Right atrium auricular region (tissue), 2 donors: ENCODE measurements at regions not wholly inside any gene's neighbourhood (a gene's known extent, or its start where the extent isn't known, plus 50 kb on each side); places are given as distances from the start of the nearest gene placed in this dataset.

Experiments used
- DNase-seq: peaks from one replicate; pipeline ENCODE4 v3.0.0-alpha.2; 2019; ENCODE audit warnings: low spot score
- H3K27ac ChIP-seq, 2 donors: fragments of 200-600 bp; sonication (generic); 1 replicate in 1 of 2; 2 replicates in 1 of 2; pipeline ENCODE4 v1.5.1; 2016 to 2019
- H3K27me3 ChIP-seq, 2 donors: fragments of 200-600 bp; sonication (generic); one replicate each; pipeline versions ENCODE4 v1.5.1 to v1.6.0; 2017 to 2019
- H3K36me3 ChIP-seq: fragments of 200-600 bp; sonication (generic); one replicate; pipeline ENCODE4 v1.5.1; 2016
- H3K4me1 ChIP-seq, 2 donors: fragments of 200-600 bp; sonication (generic); one replicate each; pipeline versions ENCODE4 v1.5.1 to v1.6.0; 2017 to 2019
- H3K4me3 ChIP-seq, 2 donors: fragments of 200-600 bp; sonication (generic); 1 replicate in 1 of 2; 2 replicates in 1 of 2; pipeline ENCODE4 v1.5.1; 2017 to 2019; ENCODE audit warnings: mild to moderate bottlenecking in 1 of 2, moderate library complexity in 1 of 2
- H3K9me3 ChIP-seq, 2 donors: fragments of 200-600 bp; sonication (generic); one replicate each; pipeline ENCODE4 v1.5.1; 2019
- CTCF ChIP-seq, 2 donors: fragments of 200-600 bp; sonication (generic); IDR thresholded peaks; one replicate each; pipeline ENCODE4 v1.5.1; 2019; ENCODE audit warnings: antibody characterized with exemption in 2 of 2

DNA sequence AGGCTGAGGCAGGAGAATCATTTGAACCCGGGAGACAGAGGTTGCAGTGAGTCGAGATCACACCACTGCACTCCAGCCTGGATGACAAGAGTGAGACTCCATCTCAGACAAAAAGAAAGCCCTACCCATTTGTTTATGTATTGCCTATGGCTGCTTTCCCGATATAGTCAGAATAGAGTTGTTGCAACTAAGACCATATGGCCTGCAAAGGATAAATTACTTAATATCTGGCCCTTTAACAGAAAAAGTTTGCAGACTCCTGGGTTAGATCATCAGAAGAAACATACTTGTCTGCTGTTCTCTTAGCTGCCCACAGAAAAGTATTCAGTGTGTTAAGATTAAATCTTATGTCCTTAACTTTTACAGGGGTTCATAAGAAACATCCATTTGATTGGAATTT lies 122.4 kb upstream of the VASH1 start:
- Histone ChIP-seq H3K36me3 (no peaks in the 10 kb centered on the region), H3K4me1 (no peaks in the 10 kb centered on the region), H3K9me3 (no peaks in the 10 kb centered on the region), H3K4me3 (no peak overlapping the region), H3K27me3 (no peaks in the 10 kb centered on the region), H3K27ac (no peak overlapping the region)
- DNase-seq, result no peak
- TF ChIP-seq CTCF (IDR thresholded peaks at IDR 0.05), result no peak

GRCh38 chr14:76639606-76640229 lies 121.5 kb upstream of the VASH1 start:
- Histone ChIP-seq H3K4me3 (no peak overlapping the region), H3K27ac (no peak overlapping the region), H3K27me3 (no peaks in the 10 kb centered on the region), H3K9me3 (no peaks in the 10 kb centered on the region), H3K36me3 (no peaks in the 10 kb centered on the region), H3K4me1 (no peaks in the 10 kb centered on the region)
- no peak for TF ChIP-seq CTCF (IDR thresholded peaks at IDR 0.05)
- DNase-seq, result no peak

DNA sequence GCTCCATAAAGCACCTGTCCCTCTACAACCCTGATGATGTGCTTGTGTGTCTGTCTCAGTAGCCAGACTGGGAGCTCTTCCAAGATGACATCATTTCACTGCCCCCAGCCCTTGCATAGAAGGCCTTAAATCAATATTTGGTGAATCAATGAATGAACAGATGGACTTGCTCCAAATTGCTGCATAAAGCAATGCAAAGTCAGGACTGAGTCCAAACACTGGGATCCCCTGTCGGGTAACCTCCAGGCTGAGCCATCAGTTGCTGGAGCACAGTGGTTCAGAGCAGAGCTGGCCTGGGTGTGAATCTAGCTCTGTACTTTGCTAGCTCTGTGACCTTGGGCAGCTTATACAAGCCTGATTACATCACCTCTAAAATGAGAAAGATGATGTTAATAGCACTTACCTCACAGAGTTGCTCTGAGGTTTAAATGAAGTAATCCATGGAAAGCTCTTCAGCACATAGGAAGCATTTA lies 120.3 kb upstream of the VASH1 start:
- H3K36me3 ChIP-seq, result no peaks in the 10 kb centered on the region
- TF ChIP-seq CTCF (IDR thresholded peaks at IDR 0.05), result no peak
- no peak for DNase-seq

GRCh38 chr14:76641541-76641940 lies 119.7 kb upstream of the VASH1 start:
- Histone ChIP-seq H3K27ac (no peak overlapping the region), H3K4me3 (no peak overlapping the region), H3K36me3 (no peaks in the 10 kb centered on the region), H3K27me3 (no peaks in the 10 kb centered on the region), H3K9me3 (no peaks in the 10 kb centered on the region), H3K4me1 (no peaks in the 10 kb centered on the region)
- no peak for DNase-seq
- no peak for TF ChIP-seq CTCF (IDR thresholded peaks at IDR 0.05)

More for the DNA sequence above, 120.3 kb upstream of the VASH1 start:
- Histone ChIP-seq H3K9me3 (no peaks in the 10 kb centered on the region), H3K27ac (no peak overlapping the region), H3K4me1 (no peaks in the 10 kb centered on the region), H3K27me3 (no peaks in the 10 kb centered on the region), H3K4me3 (no peak overlapping the region)

GRCh38 chr14:76643887-76644286 lies 117.4 kb upstream of the VASH1 start:
- no peaks in the 10 kb centered on the region for H3K27me3 ChIP-seq
- no peak overlapping the region for H3K27ac ChIP-seq
- DNase-seq, result no peak
- no peaks in the 10 kb centered on the region for H3K36me3 ChIP-seq
- no peak overlapping the region for H3K4me3 ChIP-seq
- no peaks in the 10 kb centered on the region for H3K9me3 ChIP-seq
- TF ChIP-seq CTCF (IDR thresholded peaks at IDR 0.05), result no peak
- H3K4me1 ChIP-seq, result no peaks in the 10 kb centered on the region
